SU-DHL-6 (cell line): ENCODE measurements at regions not wholly inside any gene's neighbourhood (a gene's known extent, or its start where the extent isn't known, plus 50 kb on each side); places are given as distances from the start of the nearest gene placed in this dataset.

Source experiments
- H2AFZ ChIP-seq: fragments of 200-600 bp; sonication (generic); 2 replicates; pipeline ENCODE4 v1.6.1; 2014; ENCODE audit warnings: low read depth, mild to moderate bottlenecking, moderate library complexity, mixed read lengths, antibody characterized with exemption, low read length; ENCODE audit not compliant: severe bottlenecking
- H3F3A ChIP-seq: fragments of 200-600 bp; shearing (Covaris generic); 2 replicates; pipeline ENCODE4 v1.6.0; 2016; ENCODE audit warnings: antibody characterized with exemption, mild to moderate bottlenecking; ENCODE audit not compliant: insufficient read depth
- H3K27ac ChIP-seq: fragments of 200-600 bp; sonication (generic); 2 replicates; pipeline ENCODE4 v1.5.1; 2016; ENCODE audit warnings: low read depth, mild to moderate bottlenecking, low read length, moderate library complexity, mixed read lengths
- H3K27me3 ChIP-seq: fragments of 200-600 bp; sonication (generic), shearing (Covaris generic); 2 replicates; pipeline ENCODE4 v1.6.0; 2014; ENCODE audit warnings: mild to moderate bottlenecking, low read length
- H3K36me3 ChIP-seq: fragments of 200-600 bp; sonication (generic); 2 replicates; pipeline ENCODE4 v1.6.1; 2014; ENCODE audit warnings: mild to moderate bottlenecking, low read length, mixed read lengths
- H3K4me2 ChIP-seq: fragments of 300-600, 200-600 bp; shearing (Covaris generic), sonication (generic); 2 replicates; pipeline ENCODE4 v1.6.0; 2014; ENCODE audit warnings: low read length, low read depth, mild to moderate bottlenecking; ENCODE audit not compliant: poor library complexity, severe bottlenecking
- H3K4me3 ChIP-seq: fragments of 200-600 bp; sonication (generic); 2 replicates; pipeline ENCODE4 v1.5.1; 2014; ENCODE audit warnings: antibody characterized with exemption, low read length, mild to moderate bottlenecking, mixed read lengths; ENCODE audit not compliant: insufficient read depth, poor library complexity, severe bottlenecking
- H3K79me2 ChIP-seq: fragments of 200-600 bp; sonication (generic); 2 replicates; pipeline ENCODE4 v1.6.1; 2014; ENCODE audit warnings: mild to moderate bottlenecking, low read length, moderate library complexity; ENCODE audit not compliant: insufficient read depth
- H3K9ac ChIP-seq: fragments of 200-600 bp; sonication (generic); 2 replicates; pipeline ENCODE4 v1.7.0; 2014; ENCODE audit warnings: mild to moderate bottlenecking, low read length
- H3K9me2 ChIP-seq: fragments of 200-600 bp; sonication (generic); replicated peaks from 2 replicates; pipeline ENCODE4 v1.6.1; 2014; ENCODE audit warnings: low read length; ENCODE audit not compliant: insufficient read depth
- H3K9me3 ChIP-seq: fragments of 200-600 bp; sonication (generic); 2 replicates; pipeline ENCODE4 v1.6.1; 2014; ENCODE audit warnings: low read length, mixed read lengths; ENCODE audit not compliant: insufficient read depth
- H4K20me1 ChIP-seq: fragments of 200-600 bp; sonication (generic); 2 replicates; pipeline ENCODE4 v1.6.1; 2014; ENCODE audit warnings: low read depth, mild to moderate bottlenecking, antibody characterized with exemption, low read length, moderate library complexity, mixed read lengths
- CTCF ChIP-seq: fragments of 200-600 bp; sonication (generic); IDR thresholded peaks from one replicate; pipeline ENCODE4 v1.5.1; 2017; ENCODE audit warnings: antibody characterized with exemption, mild to moderate bottlenecking, low read length, moderate library complexity; ENCODE audit not compliant: insufficient read depth, poor library complexity, severe bottlenecking
- EZH2phosphoT487 ChIP-seq: fragments of 200-600 bp; sonication (generic), shearing (Covaris generic); conservative IDR thresholded peaks from 2 replicates; pipeline ENCODE4 v1.6.1; 2018; ENCODE audit warnings: mild to moderate bottlenecking, antibody characterized with exemption, low read length, moderate library complexity, mixed read lengths

- H3K36me3 ChIP-seq, result no peaks in the 10 kb centered on the region
- H3K9me3 ChIP-seq, result no peaks in the 10 kb centered on the region
- H3K9ac ChIP-seq, result no peak overlapping the region
- H3K4me3 ChIP-seq, result no peak overlapping the region
- H3K79me2 ChIP-seq, result no peaks in the 10 kb centered on the region
- no peak overlapping the region for H2AFZ ChIP-seq
- H3K27ac ChIP-seq, result no peak overlapping the region
- H3K4me2 ChIP-seq, result no peak overlapping the region
- TF ChIP-seq CTCF (no peak), EZH2phosphoT487 (no peak)
- H3K9me2 ChIP-seq, result no peaks in the 10 kb centered on the region
- H3K27me3 ChIP-seq, result no peaks in the 10 kb centered on the region
- no peaks in the 10 kb centered on the region for H3F3A ChIP-seq
- no peaks in the 10 kb centered on the region for H4K20me1 ChIP-seq
Measured at GRCh38 chr9:99732715-99733114, 89.0 kb upstream of the NR4A3 start.

- H3K36me3 ChIP-seq, result no peaks in the 10 kb centered on the region
- H3K4me3 ChIP-seq, result no peak overlapping the region
- H3K4me2 ChIP-seq, result no peak overlapping the region
- no peaks in the 10 kb centered on the region for H3F3A ChIP-seq
- H4K20me1 ChIP-seq, result no peaks in the 10 kb centered on the region
- H3K27me3 ChIP-seq, result no peaks in the 10 kb centered on the region
- H3K9ac ChIP-seq, result no peak overlapping the region
- no peaks in the 10 kb centered on the region for H3K79me2 ChIP-seq
- no peaks in the 10 kb centered on the region for H3K9me3 ChIP-seq
- no peaks in the 10 kb centered on the region for H3K9me2 ChIP-seq
- H3K27ac ChIP-seq, result no peak overlapping the region
- no peak overlapping the region for H2AFZ ChIP-seq
- TF ChIP-seq CTCF, result no peak
Measured at GRCh38 chr9:99735041-99735440, 86.6 kb upstream of the NR4A3 start.

- Histone ChIP-seq H3K9ac (no peak overlapping the region), H3K4me3 (no peak overlapping the region), H3K36me3 (no peaks in the 10 kb centered on the region), H3K9me3 (no peaks in the 10 kb centered on the region), H3K79me2 (no peaks in the 10 kb centered on the region), H3K27ac (no peak overlapping the region), H3K4me2 (no peak overlapping the region), H3K9me2 (no peaks in the 10 kb centered on the region), H4K20me1 (no peaks in the 10 kb centered on the region), H2AFZ (no peak overlapping the region), H3F3A (no peaks in the 10 kb centered on the region), H3K27me3 (no peaks in the 10 kb centered on the region)
- no peak for TF ChIP-seq EZH2phosphoT487
- no peak for TF ChIP-seq CTCF
Measured at GRCh38 chr9:99736291-99736690, 85.4 kb upstream of the NR4A3 start.

- no peak overlapping the region for H3K4me2 ChIP-seq
- TF ChIP-seq EZH2phosphoT487 (no peak), CTCF (no peak)
- H3K4me3 ChIP-seq, result no peak overlapping the region
Measured at GRCh38 chr9:99737649-99738048, 84.0 kb upstream of the NR4A3 start.

More at GRCh38 chr9:99737649-99738048, 84.0 kb upstream of the NR4A3 start:
- H3K27ac ChIP-seq, result no peak overlapping the region
- no peaks in the 10 kb centered on the region for H3K9me2 ChIP-seq
- no peak overlapping the region for H3K9ac ChIP-seq
- no peaks in the 10 kb centered on the region for H3K27me3 ChIP-seq
- H3F3A ChIP-seq, result no peaks in the 10 kb centered on the region
- no peak overlapping the region for H2AFZ ChIP-seq
- no peaks in the 10 kb centered on the region for H3K36me3 ChIP-seq
- H3K9me3 ChIP-seq, result no peaks in the 10 kb centered on the region
- no peaks in the 10 kb centered on the region for H4K20me1 ChIP-seq
- no peaks in the 10 kb centered on the region for H3K79me2 ChIP-seq
